OCI-LY1 (cell line): ENCODE measurements at regions not wholly inside any gene's neighbourhood (a gene's known extent, or its start where the extent isn't known, plus 50 kb on each side); places are given as distances from the start of the nearest gene placed in this dataset.

ENCODE experiments used
- CTCF ChIP-seq: fragments of 200-600 bp; sonication (generic), shearing (Covaris generic); IDR thresholded peaks from 2 replicates; pipeline ENCODE4 v1.5.1; 2017; ENCODE audit warnings: mild to moderate bottlenecking, antibody characterized with exemption, low read length, moderate library complexity, mixed read lengths
- EZH2 ChIP-seq: fragments of 200-600 bp; sonication (generic), shearing (Covaris generic); IDR thresholded peaks from 2 replicates; pipeline ENCODE4 v1.8.0; 2017; ENCODE audit warnings: borderline replicate concordance, mixed run types, mild to moderate bottlenecking, antibody characterized with exemption, low read length, moderate library complexity, mixed read lengths

GRCh38 chr2:129091620-129092019 lies 773.0 kb upstream of the HS6ST1 start:
- TF ChIP-seq CTCF (no peak), EZH2 (no peak)
